ENCODE measurements at regions not wholly inside any gene's neighbourhood (a gene's known extent, or its start where the extent isn't known, plus 50 kb on each side); places are given as distances from the start of the nearest gene placed in this dataset.

DNA sequence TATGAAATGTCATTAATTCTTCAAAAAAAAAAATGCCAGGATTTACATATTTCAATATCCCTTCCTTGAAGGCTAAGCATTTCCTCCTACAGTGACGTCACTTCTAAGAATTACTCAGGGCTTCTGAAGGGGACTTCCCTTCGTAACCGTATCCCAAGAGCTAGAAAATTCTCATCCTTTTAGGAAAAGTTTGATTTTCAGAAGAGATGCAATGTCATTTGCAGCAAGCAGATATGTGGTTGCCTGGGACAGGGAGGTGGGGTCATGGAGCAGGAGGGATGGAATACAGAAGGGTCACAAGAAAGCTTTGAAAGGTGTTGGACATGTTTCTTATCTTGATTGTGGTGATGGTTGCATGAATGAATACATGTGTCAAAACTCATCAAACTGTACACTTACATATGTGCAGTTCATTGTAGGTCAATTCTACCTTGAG lies 97.0 kb upstream of the ATL2 start:
- TF ChIP-seq, protein P1, sequence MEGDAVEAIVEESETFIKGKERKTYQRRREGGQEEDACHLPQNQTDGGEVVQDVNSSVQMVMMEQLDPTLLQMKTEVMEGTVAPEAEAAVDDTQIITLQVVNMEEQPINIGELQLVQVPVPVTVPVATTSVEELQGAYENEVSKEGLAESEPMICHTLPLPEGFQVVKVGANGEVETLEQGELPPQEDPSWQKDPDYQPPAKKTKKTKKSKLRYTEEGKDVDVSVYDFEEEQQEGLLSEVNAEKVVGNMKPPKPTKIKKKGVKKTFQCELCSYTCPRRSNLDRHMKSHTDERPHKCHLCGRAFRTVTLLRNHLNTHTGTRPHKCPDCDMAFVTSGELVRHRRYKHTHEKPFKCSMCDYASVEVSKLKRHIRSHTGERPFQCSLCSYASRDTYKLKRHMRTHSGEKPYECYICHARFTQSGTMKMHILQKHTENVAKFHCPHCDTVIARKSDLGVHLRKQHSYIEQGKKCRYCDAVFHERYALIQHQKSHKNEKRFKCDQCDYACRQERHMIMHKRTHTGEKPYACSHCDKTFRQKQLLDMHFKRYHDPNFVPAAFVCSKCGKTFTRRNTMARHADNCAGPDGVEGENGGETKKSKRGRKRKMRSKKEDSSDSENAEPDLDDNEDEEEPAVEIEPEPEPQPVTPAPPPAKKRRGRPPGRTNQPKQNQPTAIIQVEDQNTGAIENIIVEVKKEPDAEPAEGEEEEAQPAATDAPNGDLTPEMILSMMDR (IDR thresholded peaks at IDR 0.05), result no peak
- ATAC-seq (no peak), DNase-seq (no peak)
- H3K4me1 ChIP-seq, result peaks cover 5% of the 10 kb centered on the region
- no peak overlapping the region for H3K4me3 ChIP-seq
- no peaks in the 10 kb centered on the region for H3K36me3 ChIP-seq
- no peaks in the 10 kb centered on the region for H3K9me3 ChIP-seq
- no peaks in the 10 kb centered on the region for H3K27me3 ChIP-seq
- intact Hi-C loops (cut with DNase I), result no loop called here
- no peak overlapping the region for H3K27ac ChIP-seq

DNA sequence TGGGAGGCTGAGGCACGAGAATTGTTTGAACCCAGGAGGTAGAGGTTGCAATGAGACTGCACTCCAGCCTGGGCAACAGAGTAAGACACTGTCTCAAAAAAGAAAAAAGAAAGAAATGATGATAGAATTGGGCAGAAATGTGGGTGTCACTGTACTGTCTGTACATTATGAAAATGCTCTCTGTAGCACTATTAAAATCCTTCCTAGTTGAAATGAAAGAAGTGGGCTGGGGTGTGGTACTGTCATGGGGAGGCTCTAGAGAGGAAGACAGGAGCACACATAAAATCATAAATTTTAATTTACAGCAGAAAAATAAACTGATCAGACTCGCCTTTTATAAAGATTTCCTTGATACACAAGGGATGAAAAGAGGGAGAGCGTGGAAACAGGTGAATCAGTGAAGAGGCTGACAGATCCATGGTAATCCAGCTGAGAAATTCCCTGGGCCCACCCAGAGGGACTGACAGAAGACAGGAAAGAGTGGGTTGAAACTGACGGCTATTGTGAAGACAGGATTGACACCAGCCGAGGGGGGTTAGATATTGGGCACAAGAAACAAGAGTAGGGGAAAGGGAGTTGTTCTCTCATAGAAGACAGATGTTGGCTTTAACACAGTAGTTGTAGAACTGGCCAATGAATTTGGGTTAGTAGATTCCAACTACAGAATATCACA lies 96.4 kb upstream of the ATL2 start:
- ATAC-seq, result no peak
- H3K36me3 ChIP-seq, result no peaks in the 10 kb centered on the region

DNA sequence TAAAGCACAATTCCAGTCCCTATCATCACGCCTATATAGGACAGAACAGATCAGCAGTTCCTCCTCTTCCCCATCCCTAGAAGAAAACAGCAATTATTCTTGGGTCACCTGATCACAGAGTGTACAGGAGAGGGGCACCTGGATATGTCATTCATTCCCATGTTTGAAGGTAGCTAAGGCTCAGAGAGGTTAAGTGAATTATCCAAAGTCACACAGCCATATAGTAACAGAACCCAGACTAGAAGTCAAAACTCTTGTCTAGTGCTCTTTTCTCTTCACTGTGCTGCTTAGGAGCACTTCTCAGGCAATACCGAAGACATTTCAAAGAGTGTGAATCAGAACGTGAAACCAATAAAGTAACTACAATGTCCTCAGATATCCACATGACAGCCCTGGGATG lies 93.0 kb upstream of the ATL2 start:
- Histone ChIP-seq H3K27ac (no peak overlapping the region), H3K9me3 (no peaks in the 10 kb centered on the region), H3K27me3 (no peaks in the 10 kb centered on the region), H3K36me3 (no peaks in the 10 kb centered on the region), H3K4me1 (peaks cover 9% of the 10 kb centered on the region), H3K4me3 (no peak overlapping the region)
- DNase-seq, result no peak
- TF ChIP-seq, protein P1 (IDR thresholded peaks at IDR 0.05), result no peak
- intact Hi-C loops (cut with DNase I), result no loop called here
- ATAC-seq, result no peak

More for the DNA sequence above, 96.4 kb upstream of the ATL2 start:
- TF ChIP-seq, protein P1 (IDR thresholded peaks at IDR 0.05), result no peak
- H3K9me3 ChIP-seq, result no peaks in the 10 kb centered on the region
- no peak overlapping the region for H3K4me3 ChIP-seq
- intact Hi-C loops (cut with DNase I), result no loop called here
- H3K4me1 ChIP-seq, result peaks cover 5% of the 10 kb centered on the region
- DNase-seq, result no peak
- no peaks in the 10 kb centered on the region for H3K27me3 ChIP-seq
- no peak overlapping the region for H3K27ac ChIP-seq

DNA sequence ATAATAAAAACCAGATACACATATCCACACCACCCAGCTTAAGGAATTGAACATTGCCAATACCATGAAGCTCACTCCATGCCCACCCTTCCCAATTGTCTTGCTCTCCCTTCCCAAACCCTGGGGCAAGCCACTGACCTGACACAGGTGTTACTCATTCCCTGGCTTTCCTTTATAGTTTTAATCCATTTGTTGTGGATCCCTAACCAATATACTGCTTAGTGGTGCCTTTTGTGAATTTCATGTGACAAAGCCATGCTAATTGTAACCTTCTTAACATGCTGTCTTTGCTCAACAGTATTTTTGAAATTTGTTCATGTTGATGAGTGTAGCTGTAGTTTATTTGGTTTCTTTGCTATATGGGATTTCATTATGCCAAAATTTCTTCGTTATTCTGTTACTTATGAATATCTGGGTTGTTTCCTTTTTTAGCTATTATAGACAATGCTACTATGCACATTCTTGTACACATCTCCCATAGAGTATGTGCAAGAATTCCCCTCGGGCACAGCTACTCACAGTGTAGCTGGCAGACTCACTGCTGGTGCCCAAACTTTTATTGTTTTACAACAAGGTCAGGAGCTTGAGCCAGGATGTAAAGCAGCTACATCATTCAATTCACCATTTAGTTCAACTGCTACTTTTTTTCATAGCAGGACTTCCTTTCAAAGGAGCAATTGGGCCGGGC lies 90.8 kb upstream of the ATL2 start:
- H3K27me3 ChIP-seq, result no peaks in the 10 kb centered on the region
- ATAC-seq (no peak), DNase-seq (no peak)
- H3K4me3 ChIP-seq, result no peak overlapping the region
- TF ChIP-seq, protein P1 (IDR thresholded peaks at IDR 0.05), result no peak
- H3K4me1 ChIP-seq, result peaks cover 4% of the 10 kb centered on the region
- intact Hi-C loops (cut with DNase I), result no loop called here
- no peak overlapping the region for H3K27ac ChIP-seq
- no peaks in the 10 kb centered on the region for H3K9me3 ChIP-seq
- H3K36me3 ChIP-seq, result no peaks in the 10 kb centered on the region

DNA sequence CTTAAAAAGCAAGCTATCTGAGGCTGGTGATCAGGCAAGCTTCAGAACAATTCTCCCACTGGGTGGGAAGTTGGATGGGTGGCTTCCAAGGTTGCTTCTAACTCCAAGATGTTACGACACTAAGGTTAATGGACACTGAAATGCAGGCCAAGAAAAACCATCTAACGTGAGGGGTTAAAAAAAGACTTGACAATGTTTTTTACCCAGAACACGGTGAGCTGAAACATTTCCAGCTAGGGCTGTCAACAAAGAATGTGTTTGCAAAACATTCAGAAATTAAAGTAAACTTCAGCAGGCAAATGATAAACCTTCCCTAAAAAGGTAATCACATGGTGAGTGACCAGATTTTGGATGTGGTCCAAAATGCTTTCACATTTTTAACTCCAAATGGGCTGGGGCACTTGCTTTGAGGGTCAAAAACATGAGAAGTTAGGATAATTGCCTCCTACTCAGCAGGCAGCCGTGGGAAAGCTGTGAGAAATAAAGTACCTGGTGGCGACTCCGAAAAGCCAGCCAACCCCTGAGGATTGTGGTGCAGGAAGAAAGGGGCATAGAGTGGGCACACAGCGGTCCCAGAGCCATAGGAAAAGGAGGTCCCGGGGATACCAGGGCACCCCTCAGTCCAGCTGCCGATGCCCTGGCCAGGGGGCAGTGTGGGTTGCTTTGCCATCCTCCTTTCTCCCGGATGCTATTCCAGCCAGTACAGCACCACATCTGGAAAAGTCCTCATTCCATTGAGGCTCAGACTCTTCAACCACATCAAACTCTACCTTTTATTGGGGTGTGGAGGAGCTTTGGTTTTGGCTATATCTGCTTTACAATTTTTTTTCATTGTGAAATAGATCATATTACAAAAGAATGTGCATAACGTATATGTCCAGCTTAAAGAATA lies 90.0 kb upstream of the ATL2 start:
- no peak for ATAC-seq
- intact Hi-C loops (cut with DNase I), result no loop called here

More for the DNA sequence above, 90.0 kb upstream of the ATL2 start:
- H3K9me3 ChIP-seq, result no peaks in the 10 kb centered on the region
- no peaks in the 10 kb centered on the region for H3K27me3 ChIP-seq
- H3K36me3 ChIP-seq, result no peaks in the 10 kb centered on the region
- H3K4me3 ChIP-seq, result no peak overlapping the region
- H3K4me1 ChIP-seq, result peaks cover 4% of the 10 kb centered on the region
- TF ChIP-seq, protein P1 (IDR thresholded peaks at IDR 0.05), result no peak
- DNase-seq, result no peak
- no peak overlapping the region for H3K27ac ChIP-seq
